ENCODE measurements at regions not wholly inside any gene's neighbourhood (a gene's known extent, or its start where the extent isn't known, plus 50 kb on each side); places are given as distances from the start of the nearest gene placed in this dataset.
"Not testable (repeated sequence)": the region's sequence is repeated elsewhere in the genome, so short reads cannot be mapped to it uniquely, and the experiment has no call there.

GRCh38 chr10:8128511-8128910 lies 74.0 kb downstream of the GATA3 start:
- no peak for DNase-seq (ENCODE audit: low read depth in 2 of 2)

DNA sequence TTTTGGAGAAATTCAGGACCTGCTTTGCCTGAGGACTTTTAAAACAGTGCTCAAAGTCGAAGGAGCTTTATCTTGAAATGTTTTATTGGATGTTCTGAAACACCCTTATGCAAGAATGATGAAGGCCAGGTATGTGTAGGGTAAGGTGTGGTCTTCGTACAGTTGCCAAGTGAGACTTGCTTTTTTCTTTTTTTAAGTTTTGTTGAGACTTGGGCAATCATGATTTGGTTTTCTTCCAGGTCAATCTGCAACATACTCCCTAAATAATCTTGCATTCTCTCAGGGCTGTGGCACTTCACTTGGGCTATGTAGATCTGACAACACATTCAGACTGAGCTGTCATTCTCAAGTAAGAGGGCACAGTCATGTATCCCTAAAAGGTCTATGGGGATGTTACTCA lies 75.0 kb downstream of the GATA3 start:
- no peak for DNase-seq (ENCODE audit: low read depth in 2 of 2)

DNA sequence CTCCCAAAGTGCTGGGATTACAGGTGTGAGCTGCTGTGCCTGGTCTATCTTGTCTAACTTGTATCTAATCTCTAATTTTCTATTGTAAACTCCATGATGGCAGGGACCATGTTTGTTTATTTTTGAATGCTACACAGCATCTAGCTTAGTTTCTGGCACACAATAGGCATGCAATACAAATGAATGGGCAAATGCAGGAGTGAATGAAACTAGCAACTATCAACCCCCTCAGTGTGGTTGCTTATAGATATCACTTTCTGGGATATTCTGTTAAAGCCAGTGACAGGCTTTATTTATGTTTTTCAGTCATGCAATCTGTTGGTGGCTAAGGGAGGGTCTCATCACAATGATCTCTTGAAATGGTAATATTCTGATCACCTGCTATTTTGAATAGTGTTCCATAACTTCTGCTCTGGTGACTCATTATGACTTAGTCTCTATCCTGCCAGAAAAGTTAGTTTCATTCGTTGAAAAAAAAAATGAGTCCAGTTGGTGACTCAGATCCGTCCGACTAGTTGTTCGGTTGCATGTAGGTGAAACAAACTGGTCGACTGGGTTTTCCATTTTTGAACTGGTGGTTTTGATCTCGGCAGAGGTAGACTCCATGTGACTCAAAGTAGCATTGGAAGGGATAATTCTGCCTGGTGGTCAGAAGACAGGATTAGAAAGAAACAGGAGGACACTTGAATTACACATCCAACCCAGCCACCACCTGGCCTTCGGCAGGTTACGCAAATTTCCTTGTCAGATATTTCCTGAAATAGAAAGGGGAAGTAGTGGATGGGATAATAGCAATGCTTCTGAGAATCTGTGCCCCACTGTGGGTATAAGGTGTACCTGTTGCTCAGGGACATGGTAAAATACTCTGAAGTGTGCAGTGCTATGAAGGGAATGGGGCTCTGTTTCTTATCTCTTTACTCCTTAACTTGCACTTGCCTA lies 76.8 kb downstream of the GATA3 start:
- DNase-seq (ENCODE audit: low read depth in 2 of 2) = peak in 1 of 2 donors; percentile 5

DNA sequence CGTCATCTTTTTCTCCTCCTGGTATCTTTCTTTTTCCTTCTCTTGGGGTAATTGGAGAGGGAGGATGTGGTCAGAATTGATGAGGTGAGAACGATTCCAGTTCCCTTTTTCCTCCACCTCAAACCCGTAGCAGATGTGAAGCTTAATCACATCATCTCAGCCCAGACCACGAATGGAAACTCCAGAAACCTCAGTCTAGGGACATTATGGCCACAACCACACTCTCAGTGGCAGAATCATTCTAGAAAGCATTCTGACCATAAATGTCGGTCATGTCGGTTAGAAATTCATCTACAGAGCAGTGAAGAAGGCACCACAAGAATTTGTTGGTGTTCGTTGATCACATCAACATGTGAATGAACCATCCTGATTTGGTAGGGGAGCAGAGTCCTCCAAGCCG lies 78.7 kb downstream of the GATA3 start:
- no peak for DNase-seq (ENCODE audit: low read depth in 2 of 2)

DNA sequence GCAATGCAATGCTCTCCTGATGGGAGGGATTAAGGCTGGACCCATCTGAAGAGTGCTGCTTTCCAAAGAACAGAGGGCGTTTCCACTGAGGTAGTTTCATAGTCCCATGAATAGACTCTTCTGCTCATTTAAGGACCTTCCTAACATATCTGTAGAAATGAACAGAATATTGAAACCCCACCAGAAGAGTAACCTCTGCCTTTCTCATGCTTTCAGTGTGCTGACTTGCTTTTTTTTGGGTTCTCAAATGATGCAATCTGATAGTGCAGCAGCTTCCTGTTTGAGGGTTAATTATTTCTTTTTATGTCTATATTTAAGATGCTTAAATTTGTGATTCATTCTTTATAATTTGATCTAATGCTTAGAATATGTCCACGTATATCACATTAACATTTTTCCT lies 82.2 kb downstream of the GATA3 start:
- DNase-seq (ENCODE audit: low read depth in 2 of 2) = no peak

DNA sequence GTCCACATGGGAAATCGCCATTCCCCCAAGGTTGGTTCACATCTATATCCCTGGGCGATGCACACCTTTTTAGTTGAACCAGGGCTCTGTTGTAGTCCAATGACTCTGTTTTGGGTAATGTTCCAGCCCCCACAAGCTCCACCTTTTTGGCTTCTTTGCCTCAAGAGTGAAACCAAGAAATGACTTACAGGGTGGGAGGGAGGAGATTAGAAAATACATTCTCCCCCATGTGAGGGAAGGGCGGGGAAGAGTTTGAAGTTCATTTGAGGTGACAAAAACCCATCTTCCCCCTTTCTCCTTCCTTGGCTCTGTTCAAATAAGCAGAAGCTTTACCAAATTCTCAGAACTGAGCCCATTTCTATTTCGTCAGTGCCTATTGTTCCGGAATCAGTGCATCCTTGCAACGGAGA lies 82.8 kb downstream of the GATA3 start:
- DNase-seq (ENCODE audit: low read depth in 2 of 2) = no peak

GRCh38 chr10:8137726-8138125 lies 83.2 kb downstream of the GATA3 start:
- DNase-seq (ENCODE audit: low read depth in 2 of 2) = no peak

DNA sequence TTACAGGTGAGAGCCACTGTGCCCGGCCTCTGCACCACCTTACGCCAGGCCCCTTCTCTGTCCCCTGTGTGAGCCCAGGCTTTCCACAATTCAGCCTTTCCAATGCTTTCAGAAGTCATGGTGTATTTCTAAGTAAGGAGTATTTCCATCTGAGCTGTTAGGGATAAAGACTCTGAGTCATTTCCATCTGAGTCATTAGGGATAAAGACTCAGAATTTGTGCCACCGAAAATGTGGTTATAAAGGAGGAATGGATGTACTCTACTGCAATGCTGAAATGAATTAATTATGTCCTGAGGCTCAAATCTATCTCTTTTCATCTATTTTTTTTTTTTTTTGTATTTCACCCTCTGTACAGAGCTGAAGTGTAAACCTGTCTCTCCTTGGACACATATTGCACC lies 84.0 kb downstream of the GATA3 start:
- DNase-seq (ENCODE audit: low read depth in 2 of 2) = no peak

- no peak for DNase-seq (ENCODE audit: low read depth in 2 of 2)
These were observed 90.0 kb downstream of the GATA3 start for GRCh38 chr10:8144496-8144895.

GRCh38 chr10:8146650-8147049 lies 92.2 kb downstream of the GATA3 start:
- no peak for DNase-seq (ENCODE audit: low read depth in 2 of 2)

DNA sequence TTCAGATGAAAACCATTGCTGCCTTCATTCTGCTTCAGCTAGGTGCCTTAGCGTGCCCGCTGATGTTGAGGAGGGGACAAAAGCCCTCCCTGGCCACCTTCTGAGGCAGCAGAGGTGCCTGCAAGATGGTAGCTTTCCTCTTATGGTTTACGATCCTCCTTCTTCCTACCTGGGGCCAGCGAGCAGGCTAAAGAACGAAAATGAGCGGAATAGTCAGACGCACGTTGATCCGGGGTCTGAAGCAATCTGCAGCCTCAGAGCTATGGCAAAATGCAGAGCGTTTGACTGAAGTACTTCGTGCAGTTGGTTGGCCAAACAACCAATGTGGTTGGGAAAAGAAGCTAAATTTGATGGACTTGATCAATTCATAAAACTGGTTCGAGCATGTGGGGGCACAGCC lies 95.5 kb downstream of the GATA3 start:
- no peak for DNase-seq (ENCODE audit: low read depth in 2 of 2)

DNA sequence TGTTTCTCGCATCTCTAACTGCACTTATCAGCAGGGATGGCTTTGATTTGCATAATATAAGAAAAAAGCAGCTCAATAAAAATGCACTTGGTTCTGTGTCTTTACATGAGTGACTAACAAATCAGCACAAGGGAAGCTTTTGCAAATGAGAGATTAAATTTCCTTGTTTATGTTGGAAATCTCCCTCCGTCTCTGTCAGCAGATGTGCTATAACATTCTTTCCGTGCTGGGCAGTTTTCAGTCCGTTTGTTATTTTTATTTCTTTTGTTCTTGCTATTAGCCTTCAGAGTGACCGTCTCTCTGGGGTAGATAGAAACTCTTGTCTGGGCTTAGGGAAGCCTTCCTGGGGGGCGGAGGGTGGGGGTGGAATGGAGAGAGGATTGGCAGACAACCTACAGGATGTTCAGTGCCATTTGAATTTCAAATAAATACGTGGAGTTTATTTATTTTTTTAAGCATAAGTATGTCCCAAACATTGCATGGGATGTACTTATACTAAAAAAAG lies 96.0 kb downstream of the GATA3 start:
- peak; percentile 9 to 39 for DNase-seq (ENCODE audit: low read depth in 2 of 2)

GRCh38 chr10:8151086-8151485 lies 96.6 kb downstream of the GATA3 start:
- DNase-seq (ENCODE audit: low read depth in 2 of 2) = no peak

DNA sequence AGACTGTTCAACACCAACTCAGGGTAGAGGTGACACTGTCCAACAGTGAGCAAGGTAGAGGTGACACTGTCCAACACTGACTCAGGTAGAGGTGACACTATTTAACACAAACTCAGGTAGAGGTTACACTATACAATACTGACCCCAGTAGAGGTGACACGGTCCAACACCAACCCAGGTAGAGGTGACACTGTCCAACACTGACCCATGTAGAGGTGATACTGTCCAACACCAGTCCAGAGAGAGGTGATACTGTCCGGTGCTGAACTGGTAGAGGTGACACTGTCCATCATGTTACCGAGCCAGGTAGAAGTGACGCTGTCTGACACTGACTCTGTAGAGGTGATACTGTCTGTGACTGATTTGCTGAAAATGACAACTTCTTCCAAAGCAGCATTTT lies 102.4 kb downstream of the GATA3 start:
- DNase-seq (ENCODE audit: low read depth in 2 of 2) = no peak

- DNase-seq (ENCODE audit: low read depth in 2 of 2) = no peak
These were observed 103.9 kb downstream of the GATA3 start for GRCh38 chr10:8158193-8159071.

- no peak for DNase-seq (ENCODE audit: low read depth in 2 of 2)
These were observed 105.1 kb downstream of the GATA3 start for GRCh38 chr10:8159341-8160165.

- DNase-seq (ENCODE audit: low read depth in 2 of 2) = no peak
These were observed 109.3 kb downstream of the GATA3 start for GRCh38 chr10:8163824-8164223.

GRCh38 chr10:8164640-8165039 lies 110.2 kb downstream of the GATA3 start:
- not testable (repeated sequence) for DNase-seq (ENCODE audit: low read depth in 2 of 2)

DNA sequence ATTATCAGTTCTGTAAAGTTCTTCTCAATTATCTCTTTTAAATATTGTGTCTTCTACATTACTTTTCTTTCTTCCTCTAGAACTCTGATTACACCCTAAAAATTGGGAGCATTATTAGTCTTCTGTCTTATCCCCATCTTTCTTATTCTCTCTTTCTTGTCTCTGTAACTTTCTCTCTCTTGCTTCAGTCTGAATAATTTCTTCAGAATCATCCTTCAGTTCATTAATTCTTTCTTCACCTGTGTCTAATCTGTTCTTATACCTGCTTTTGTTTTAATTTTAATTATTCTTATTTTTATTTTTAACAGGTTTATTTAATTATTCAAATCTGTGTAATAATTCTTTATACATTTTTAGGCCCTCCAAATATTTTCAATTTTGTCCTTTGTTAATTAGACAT lies 114.3 kb downstream of the GATA3 start:
- DNase-seq (ENCODE audit: low read depth in 2 of 2) = no peak

GRCh38 chr10:8171008-8171407 lies 116.5 kb downstream of the GATA3 start:
- no peak for DNase-seq (ENCODE audit: low read depth in 2 of 2)

- no peak for DNase-seq (ENCODE audit: low read depth in 2 of 2)
These were observed 118.1 kb downstream of the GATA3 start for GRCh38 chr10:8172604-8173003.
